GM12865 (cell line): ENCODE measurements at regions not wholly inside any gene's neighbourhood (a gene's known extent, or its start where the extent isn't known, plus 50 kb on each side); places are given as distances from the start of the nearest gene placed in this dataset.

Source experiments
- DNase-seq: peaks from one replicate; pipeline ENCODE4 v3.0.0; 2010; ENCODE audit warnings: low read depth
- H3K4me3 ChIP-seq: 2 replicates; pipeline ENCODE4 v1.5.1; 2011; ENCODE audit warnings: mild to moderate bottlenecking, low read depth, low read length, control low read depth
- CTCF ChIP-seq: IDR thresholded peaks from 2 replicates; pipeline ENCODE4 v1.5.1; 2011; ENCODE audit warnings: low read length, control low read depth, low read depth, inconsistent platforms; ENCODE audit not compliant: insufficient read depth; ENCODE audit errors: missing control alignments

GRCh38 chrX:38992441-38993096 is 191.3 kb downstream of the MID1IP1 start:
- TF ChIP-seq CTCF: no peak
- no peak for DNase-seq

GRCh38 chrX:38993500-38993899 is 192.2 kb downstream of the MID1IP1 start:
- TF ChIP-seq CTCF: no peak
- DNase-seq: no peak
- no peak overlapping the region for H3K4me3 ChIP-seq

More at GRCh38 chrX:38992441-38993096, 191.3 kb downstream of the MID1IP1 start:
- no peak overlapping the region for H3K4me3 ChIP-seq

GRCh38 chrX:38999099-38999498 is 197.8 kb downstream of the MID1IP1 start:
- DNase-seq: no peak
- TF ChIP-seq CTCF: no peak
- H3K4me3 ChIP-seq: no peak overlapping the region

- DNase-seq: no peak
- TF ChIP-seq CTCF: no peak
- no peak overlapping the region for H3K4me3 ChIP-seq
Observed at GRCh38 chrX:38999967-39000745, 198.9 kb downstream of the MID1IP1 start.

GRCh38 chrX:39000802-39001201 is 199.5 kb downstream of the MID1IP1 start:
- no peak overlapping the region for H3K4me3 ChIP-seq
- no peak for DNase-seq
- TF ChIP-seq CTCF: no peak

GRCh38 chrX:39002466-39002865 is 201.2 kb downstream of the MID1IP1 start:
- no peak for DNase-seq
- no peak overlapping the region for H3K4me3 ChIP-seq
- no peak for TF ChIP-seq CTCF
